ENCODE measurements at regions not wholly inside any gene's neighbourhood (a gene's known extent, or its start where the extent isn't known, plus 50 kb on each side); places are given as distances from the start of the nearest gene placed in this dataset.

DNA sequence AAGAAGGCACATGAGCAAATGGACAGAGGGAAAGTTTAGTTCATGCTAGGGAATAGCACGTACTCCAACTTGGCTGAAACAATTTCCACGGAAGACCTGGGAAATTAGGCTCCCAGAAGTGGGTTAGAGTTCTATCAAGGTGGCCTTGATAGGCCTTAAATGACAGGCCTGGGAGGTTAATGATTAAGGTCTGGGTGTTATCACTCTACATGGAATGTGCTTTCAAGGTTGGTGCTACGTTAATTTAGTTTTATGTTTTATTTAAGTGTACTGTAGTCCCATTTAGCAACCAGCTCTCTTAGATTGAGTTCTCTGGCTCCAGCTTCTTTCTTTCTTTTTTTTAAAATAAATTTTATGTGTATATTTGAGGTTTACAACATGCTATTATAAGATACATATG lies 121.4 kb upstream of the MEF2C start:
- TF ChIP-seq, protein P1, sequence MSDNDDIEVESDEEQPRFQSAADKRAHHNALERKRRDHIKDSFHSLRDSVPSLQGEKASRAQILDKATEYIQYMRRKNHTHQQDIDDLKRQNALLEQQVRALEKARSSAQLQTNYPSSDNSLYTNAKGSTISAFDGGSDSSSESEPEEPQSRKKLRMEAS (IDR thresholded peaks at IDR 0.05), result no peak
- TF ChIP-seq, protein P2, sequence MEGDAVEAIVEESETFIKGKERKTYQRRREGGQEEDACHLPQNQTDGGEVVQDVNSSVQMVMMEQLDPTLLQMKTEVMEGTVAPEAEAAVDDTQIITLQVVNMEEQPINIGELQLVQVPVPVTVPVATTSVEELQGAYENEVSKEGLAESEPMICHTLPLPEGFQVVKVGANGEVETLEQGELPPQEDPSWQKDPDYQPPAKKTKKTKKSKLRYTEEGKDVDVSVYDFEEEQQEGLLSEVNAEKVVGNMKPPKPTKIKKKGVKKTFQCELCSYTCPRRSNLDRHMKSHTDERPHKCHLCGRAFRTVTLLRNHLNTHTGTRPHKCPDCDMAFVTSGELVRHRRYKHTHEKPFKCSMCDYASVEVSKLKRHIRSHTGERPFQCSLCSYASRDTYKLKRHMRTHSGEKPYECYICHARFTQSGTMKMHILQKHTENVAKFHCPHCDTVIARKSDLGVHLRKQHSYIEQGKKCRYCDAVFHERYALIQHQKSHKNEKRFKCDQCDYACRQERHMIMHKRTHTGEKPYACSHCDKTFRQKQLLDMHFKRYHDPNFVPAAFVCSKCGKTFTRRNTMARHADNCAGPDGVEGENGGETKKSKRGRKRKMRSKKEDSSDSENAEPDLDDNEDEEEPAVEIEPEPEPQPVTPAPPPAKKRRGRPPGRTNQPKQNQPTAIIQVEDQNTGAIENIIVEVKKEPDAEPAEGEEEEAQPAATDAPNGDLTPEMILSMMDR (IDR thresholded peaks at IDR 0.05; ENCODE audit: control extremely low read depth in 1 of 3, insufficient read depth in 1 of 3, low read depth in 1 of 3, low read length in 3 of 3), result no peak
- TF ChIP-seq, protein P3, sequence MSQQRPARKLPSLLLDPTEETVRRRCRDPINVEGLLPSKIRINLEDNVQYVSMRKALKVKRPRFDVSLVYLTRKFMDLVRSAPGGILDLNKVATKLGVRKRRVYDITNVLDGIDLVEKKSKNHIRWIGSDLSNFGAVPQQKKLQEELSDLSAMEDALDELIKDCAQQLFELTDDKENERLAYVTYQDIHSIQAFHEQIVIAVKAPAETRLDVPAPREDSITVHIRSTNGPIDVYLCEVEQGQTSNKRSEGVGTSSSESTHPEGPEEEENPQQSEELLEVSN (IDR thresholded peaks at IDR 0.05), result no peak
- TF ChIP-seq JUN (IDR thresholded peaks at IDR 0.05; ENCODE audit: low read depth, low read length), result no peak
- TF ChIP-seq POLR2AphosphoS5 (IDR thresholded peaks at IDR 0.05; ENCODE audit: low read depth, low read length), result no peak
- no peak for TF ChIP-seq CBX8 (IDR thresholded peaks at IDR 0.05; ENCODE audit: borderline replicate concordance, low read depth, low read length)
- no peak for TF ChIP-seq POLR2A (IDR thresholded peaks at IDR 0.05; ENCODE audit: control extremely low read depth in 1 of 2, low read depth in 2 of 2, low read length in 2 of 2)
- TF ChIP-seq RNF2 (IDR thresholded peaks at IDR 0.05; ENCODE audit: borderline replicate concordance, low read depth, low read length, missing control alignments, poor library complexity, severe bottlenecking), result no peak
- no peak for TF ChIP-seq EZH2 (IDR thresholded peaks at IDR 0.05; ENCODE audit: low read depth, low read length, severe bottlenecking)
- TF ChIP-seq SAP30 (IDR thresholded peaks at IDR 0.05; ENCODE audit: insufficient read depth, insufficient replicate concordance, low read length), result no peak
- no peak for TF ChIP-seq EP300 (IDR thresholded peaks at IDR 0.05; ENCODE audit: borderline replicate concordance in 1 of 2, low read depth in 2 of 2, low read length in 2 of 2)
- no peak for TF ChIP-seq SIN3A (conservative IDR thresholded peaks at IDR 0.05 in 1 of 2, IDR thresholded peaks at IDR 0.05 in 1 of 2; ENCODE audit: low read depth in 1 of 2, low read length in 2 of 2)
